ENCODE measurements at regions not wholly inside any gene's neighbourhood (a gene's known extent, or its start where the extent isn't known, plus 50 kb on each side); places are given as distances from the start of the nearest gene placed in this dataset.

GRCh38 chr9:115183436-115183835, 65.5 kb upstream of the TNC start:
- Histone ChIP-seq H4K20me1 (ENCODE audit: control insufficient read depth, extremely low read depth, insufficient read depth, low read length) (no peaks in the 10 kb centered on the region), H3K4me2 (ENCODE audit: control insufficient read depth, extremely low read depth, insufficient read depth, low read depth, low read length) (no peak overlapping the region), H3K9me3 (ENCODE audit: control insufficient read depth, low read depth, low read length) (no peaks in the 10 kb centered on the region), H3K4me1 (ENCODE audit: control insufficient read depth, extremely low read depth, insufficient read depth, low read length) (peaks cover 6% of the 10 kb centered on the region), H3K79me2 (ENCODE audit: control insufficient read depth, insufficient read depth, low read length) (no peaks in the 10 kb centered on the region), H3K27me3 (ENCODE audit: control insufficient read depth, extremely low read depth, insufficient read depth, low read length) (no peaks in the 10 kb centered on the region), H3K9ac (ENCODE audit: control insufficient read depth, extremely low read depth, insufficient read depth, low read length) (no peak overlapping the region), H3K9me1 (ENCODE audit: control insufficient read depth, extremely low read depth, insufficient read depth, low read length) (no peaks in the 10 kb centered on the region), H3K36me3 (ENCODE audit: control insufficient read depth in 2 of 2, extremely low read depth in 1 of 2, insufficient read depth in 2 of 2, low read length in 2 of 2) (no peaks in the 10 kb centered on the region), H3K4me3 (ENCODE audit: control insufficient read depth in 2 of 3, extremely low read depth in 1 of 3, insufficient read depth in 2 of 3, low read depth in 1 of 3, low read length in 3 of 3) (no peak overlapping the region), H2AFZ (ENCODE audit: control insufficient read depth, low read length) (peak overlapping the region; percentile 13), H3K27ac (ENCODE audit: control insufficient read depth, insufficient read depth, low read length) (no peak overlapping the region)
- dilution Hi-C loops (cut with MboI; ENCODE audit: extremely low pct_ligation_motif_present, low sequenced_read_pairs) = no loop called here
- FAIRE-seq (no peak), DNase-seq (ENCODE audit: low read depth, low spot score) (no peak)
- TF ChIP-seq EZH2 (IDR thresholded peaks at IDR 0.05; ENCODE audit: low read length) (no peak), CTCF (optimal IDR thresholded peaks at IDR 0.05 in 1 of 3, IDR thresholded peaks at IDR 0.05 in 1 of 3, conservative IDR thresholded peaks at IDR 0.05 in 1 of 3; ENCODE audit: extremely low read depth in 1 of 3, insufficient read depth in 2 of 3, low read length in 3 of 3) (no peak)

- no peak for TF ChIP-seq EZH2 (IDR thresholded peaks at IDR 0.05; ENCODE audit: low read length)
- TF ChIP-seq CTCF (optimal IDR thresholded peaks at IDR 0.05 in 1 of 3, IDR thresholded peaks at IDR 0.05 in 1 of 3, conservative IDR thresholded peaks at IDR 0.05 in 1 of 3; ENCODE audit: extremely low read depth in 1 of 3, insufficient read depth in 2 of 3, low read length in 3 of 3) = no peak
- Histone ChIP-seq H3K9me1 (ENCODE audit: control insufficient read depth, extremely low read depth, insufficient read depth, low read length) (no peaks in the 10 kb centered on the region), H4K20me1 (ENCODE audit: control insufficient read depth, extremely low read depth, insufficient read depth, low read length) (no peaks in the 10 kb centered on the region), H3K27me3 (ENCODE audit: control insufficient read depth, extremely low read depth, insufficient read depth, low read length) (no peaks in the 10 kb centered on the region), H3K4me2 (ENCODE audit: control insufficient read depth, extremely low read depth, insufficient read depth, low read depth, low read length) (no peak overlapping the region), H3K9me3 (ENCODE audit: control insufficient read depth, low read depth, low read length) (no peaks in the 10 kb centered on the region), H3K79me2 (ENCODE audit: control insufficient read depth, insufficient read depth, low read length) (no peaks in the 10 kb centered on the region), H2AFZ (ENCODE audit: control insufficient read depth, low read length) (no peak overlapping the region), H3K36me3 (ENCODE audit: control insufficient read depth in 2 of 2, extremely low read depth in 1 of 2, insufficient read depth in 2 of 2, low read length in 2 of 2) (no peaks in the 10 kb centered on the region), H3K27ac (ENCODE audit: control insufficient read depth, insufficient read depth, low read length) (no peak overlapping the region), H3K4me3 (ENCODE audit: control insufficient read depth in 2 of 3, extremely low read depth in 1 of 3, insufficient read depth in 2 of 3, low read depth in 1 of 3, low read length in 3 of 3) (no peak overlapping the region), H3K4me1 (ENCODE audit: control insufficient read depth, extremely low read depth, insufficient read depth, low read length) (no peaks in the 10 kb centered on the region), H3K9ac (ENCODE audit: control insufficient read depth, extremely low read depth, insufficient read depth, low read length) (no peak overlapping the region)
- DNase-seq (ENCODE audit: low read depth, low spot score) (no peak), FAIRE-seq (no peak)
- dilution Hi-C loops (cut with MboI; ENCODE audit: extremely low pct_ligation_motif_present, low sequenced_read_pairs) = no loop called here
Observed at GRCh38 chr9:115189686-115190085, 71.7 kb upstream of the TNC start.
